Aorta (tissue), 5 donors: ENCODE measurements at regions not wholly inside any gene's neighbourhood (a gene's known extent, or its start where the extent isn't known, plus 50 kb on each side); places are given as distances from the start of the nearest gene placed in this dataset.

Experiments used
- ATAC-seq: fragments of 200-7000 bp; cut with Tn5 transposase; one replicate; pipeline ENCODE4 v1.9.1; 2022; ENCODE audit warnings: moderate library complexity; ENCODE audit not compliant: low FRiP score
- DNase-seq, 2 donors: peaks; one replicate each; pipeline ENCODE4 v3.0.0-alpha.2; 2020
- H3K27ac ChIP-seq, 2 donors: one replicate each; pipeline ENCODE4 v1.5.1; 2013; ENCODE audit warnings: low read length in 2 of 2, mild to moderate bottlenecking in 2 of 2, moderate library complexity in 2 of 2, control low read depth in 1 of 2, inconsistent platforms in 1 of 2, low read depth in 1 of 2
- H3K27me3 ChIP-seq, 2 donors: one replicate each; pipeline ENCODE4 v1.6.1; 2013; ENCODE audit warnings: control low read depth in 1 of 2, low read length in 1 of 2, mild to moderate bottlenecking in 1 of 2, moderate library complexity in 1 of 2; ENCODE audit not compliant: insufficient read depth in 2 of 2, control insufficient read depth in 1 of 2
- H3K36me3 ChIP-seq, 2 donors: one replicate each; pipeline ENCODE4 v1.6.1; 2013; ENCODE audit warnings: control low read depth in 1 of 2, low read length in 1 of 2, mild to moderate bottlenecking in 1 of 2; ENCODE audit not compliant: insufficient read depth in 2 of 2, control insufficient read depth in 1 of 2
- H3K4me1 ChIP-seq, 2 donors: one replicate each; pipeline ENCODE4 v1.6.1; 2013; ENCODE audit warnings: low read length in 2 of 2, control low read depth in 1 of 2, mild to moderate bottlenecking in 1 of 2, moderate library complexity in 1 of 2; ENCODE audit not compliant: insufficient read depth in 2 of 2, control insufficient read depth in 1 of 2
- H3K4me3 ChIP-seq, 2 donors: one replicate each; pipeline ENCODE4 v1.5.1; 2013; ENCODE audit warnings: low read length in 2 of 2, control low read depth in 1 of 2, mild to moderate bottlenecking in 1 of 2
- H3K9me3 ChIP-seq: one replicate; pipeline ENCODE4 v1.6.1; 2013; ENCODE audit warnings: mild to moderate bottlenecking, low read length; ENCODE audit not compliant: control insufficient read depth
- WGBS, 2 donors: extraction: QIAGEN DNeasy Blood & Tissue Kit; methylation state at CpG; one replicate each; pipeline ENCODE4 v1.1.7; 2013; 5-methylcytosine and 5-hydroxymethylcytosine counted together
- intact Hi-C, 2 donors: fragments of 100-400 bp; cut with DNase I; formaldehyde crosslinking; loops; one replicate each; pipeline versions ENCODE4 v1.14.2 to v1.15.0; 2022
- donor health status: healthy with polysubstance abuse.
- donor health status: Bipolar disorder and iron deficiency.
- donor health status: DM: no; HTN: no; CAD: no.
- donor health status: DM: no; HTN: no; CAD: no.
- donor health status: DM: yes; HTN: yes; CAD: no.

DNA sequence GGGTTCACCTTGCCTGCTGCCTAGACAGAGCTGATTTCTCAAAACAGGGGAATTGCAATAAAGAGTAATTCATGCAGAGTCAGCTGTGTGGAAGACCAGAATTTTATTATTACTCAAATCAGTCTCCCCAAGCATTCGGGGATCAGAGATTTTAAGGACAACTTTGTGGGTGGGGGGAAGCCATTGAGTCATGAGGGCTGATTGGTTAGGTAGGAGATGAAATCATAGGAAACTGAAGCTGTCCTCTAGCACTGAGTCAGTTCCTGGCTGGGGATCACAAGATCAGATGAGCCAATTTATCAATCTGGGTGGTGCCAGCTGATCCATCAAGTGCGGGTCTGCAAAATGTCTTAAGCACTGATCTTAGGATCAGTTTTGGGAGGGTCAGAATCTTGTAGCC lies 159.1 kb upstream of the MAP1B start:
- Histone ChIP-seq H3K27ac (no peak overlapping the region), H3K9me3 (peaks cover 3% of the 10 kb centered on the region), H3K4me3 (no peak overlapping the region), H3K36me3 (no peaks in the 10 kb centered on the region), H3K4me1 (no peaks in the 10 kb centered on the region), H3K27me3 (no peaks in the 10 kb centered on the region)
- intact Hi-C loops = no loop called here
- ATAC-seq = no peak
- DNase-seq = no peak
- 97 to 100% methylated on average over 2 of the region's 2 CpGs for WGBS, 2 donors

DNA sequence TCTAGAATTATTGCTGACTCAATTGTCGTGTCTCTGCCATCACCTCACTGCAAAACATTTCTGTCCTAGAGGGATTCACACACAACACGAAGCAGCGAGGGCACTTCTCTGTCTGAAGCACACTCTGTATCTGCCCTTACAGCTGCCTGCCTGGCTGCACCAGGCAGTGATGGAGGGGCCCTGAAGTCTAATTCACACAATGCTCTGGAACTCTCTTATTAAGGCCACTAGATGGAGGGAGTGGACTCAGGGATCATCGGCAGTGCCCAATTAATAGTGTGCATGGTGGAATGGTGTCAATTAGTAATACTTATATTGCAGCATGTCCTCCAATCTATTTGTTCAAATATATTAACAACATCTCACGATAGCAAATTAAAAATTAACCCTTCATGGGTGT lies 157.5 kb upstream of the MAP1B start:
- no peaks in the 10 kb centered on the region for H3K36me3 ChIP-seq
- H3K27ac ChIP-seq = no peak overlapping the region
- no peak for ATAC-seq
- H3K9me3 ChIP-seq = peaks cover 3% of the 10 kb centered on the region
- WGBS, 2 donors = 88 to 95% methylated on average over 5 of the region's 5 CpGs
- no peaks in the 10 kb centered on the region for H3K27me3 ChIP-seq
- intact Hi-C loops = no loop called here
- DNase-seq = no peak
- no peak overlapping the region for H3K4me3 ChIP-seq
- H3K4me1 ChIP-seq = no peaks in the 10 kb centered on the region

DNA sequence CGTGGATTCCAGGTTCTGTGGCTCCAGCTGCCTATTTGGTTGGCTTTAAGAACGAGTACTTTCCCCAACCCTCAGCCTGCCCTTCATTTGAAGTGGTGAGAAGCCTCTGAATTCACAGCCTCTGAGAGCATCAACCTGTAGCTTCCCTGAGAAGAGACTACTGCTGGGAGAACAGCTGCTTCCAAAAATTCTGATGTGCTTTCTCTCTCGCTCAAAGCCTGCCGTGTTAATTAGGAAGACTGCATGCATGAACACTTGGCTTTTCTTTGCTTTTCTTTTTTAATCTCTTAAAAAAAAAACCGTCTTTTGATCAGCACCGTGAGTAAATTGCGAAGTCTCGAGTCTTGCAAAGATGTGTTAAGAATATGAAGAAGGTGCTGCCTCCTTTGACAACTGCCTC lies 153.4 kb upstream of the MAP1B start:
- H3K36me3 ChIP-seq = no peaks in the 10 kb centered on the region
- intact Hi-C loops = no loop called here
- H3K27ac ChIP-seq = no peak overlapping the region
- H3K27me3 ChIP-seq = no peaks in the 10 kb centered on the region
- DNase-seq (no peak), ATAC-seq (no peak)
- no peak overlapping the region for H3K4me3 ChIP-seq
- 95 to 97% methylated on average over 8 of the region's 8 CpGs for WGBS, 2 donors
- no peaks in the 10 kb centered on the region for H3K4me1 ChIP-seq
- H3K9me3 ChIP-seq = no peaks in the 10 kb centered on the region

DNA sequence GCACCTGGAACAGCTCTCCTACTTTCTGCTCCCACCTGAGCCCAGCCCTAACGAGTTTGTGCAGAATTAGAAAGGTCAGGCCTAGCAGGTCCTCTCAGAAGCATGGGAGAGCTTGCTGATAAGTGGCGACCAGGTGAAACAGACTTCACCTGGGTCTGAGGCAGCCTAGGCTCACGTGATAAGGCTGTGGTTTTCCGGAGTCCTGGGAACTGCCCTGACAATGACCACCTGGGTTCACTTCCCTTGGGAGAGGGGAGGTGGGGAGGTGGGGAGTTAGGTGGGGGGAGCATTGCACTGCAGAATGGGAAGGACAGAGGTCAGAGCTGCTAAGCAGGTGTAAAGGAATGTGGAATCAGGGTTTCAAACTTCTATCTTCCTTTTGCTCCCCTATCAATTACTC lies 152.9 kb upstream of the MAP1B start:
- DNase-seq (no peak), ATAC-seq (no peak)
- Histone ChIP-seq H3K4me3 (no peak overlapping the region), H3K27me3 (no peaks in the 10 kb centered on the region), H3K9me3 (no peaks in the 10 kb centered on the region), H3K36me3 (no peaks in the 10 kb centered on the region), H3K27ac (no peak overlapping the region), H3K4me1 (no peaks in the 10 kb centered on the region)
- intact Hi-C loops = no loop called here
- 90 to 95% methylated on average over 4 of the region's 4 CpGs for WGBS, 2 donors

DNA sequence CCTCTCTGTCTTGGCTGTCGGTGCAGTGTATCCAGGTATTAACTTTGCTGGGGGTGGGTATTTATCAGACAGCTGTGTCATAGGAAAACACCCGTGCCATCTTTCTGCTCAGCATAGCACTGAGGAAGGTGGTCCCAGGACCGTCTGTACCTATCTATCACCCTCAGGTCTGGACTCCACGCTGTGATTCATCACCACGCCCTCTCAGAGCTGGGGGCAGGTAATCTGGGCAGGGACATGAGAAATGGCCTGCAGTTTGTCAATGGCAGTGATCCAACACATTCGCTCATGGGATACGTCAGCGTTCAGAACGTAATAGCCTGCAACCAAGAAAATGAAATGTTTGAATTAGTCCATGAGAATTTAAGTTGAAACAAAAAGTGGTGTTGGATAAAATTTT lies 151.6 kb upstream of the MAP1B start:
- Histone ChIP-seq H3K4me3 (no peak overlapping the region), H3K27me3 (no peaks in the 10 kb centered on the region), H3K36me3 (no peaks in the 10 kb centered on the region), H3K4me1 (no peaks in the 10 kb centered on the region), H3K27ac (no peak overlapping the region), H3K9me3 (no peaks in the 10 kb centered on the region)
- no peak for DNase-seq
- intact Hi-C loops = no loop called here
- ATAC-seq = no peak
- 86 to 89% methylated on average over 9 of the region's 9 CpGs for WGBS, 2 donors

DNA sequence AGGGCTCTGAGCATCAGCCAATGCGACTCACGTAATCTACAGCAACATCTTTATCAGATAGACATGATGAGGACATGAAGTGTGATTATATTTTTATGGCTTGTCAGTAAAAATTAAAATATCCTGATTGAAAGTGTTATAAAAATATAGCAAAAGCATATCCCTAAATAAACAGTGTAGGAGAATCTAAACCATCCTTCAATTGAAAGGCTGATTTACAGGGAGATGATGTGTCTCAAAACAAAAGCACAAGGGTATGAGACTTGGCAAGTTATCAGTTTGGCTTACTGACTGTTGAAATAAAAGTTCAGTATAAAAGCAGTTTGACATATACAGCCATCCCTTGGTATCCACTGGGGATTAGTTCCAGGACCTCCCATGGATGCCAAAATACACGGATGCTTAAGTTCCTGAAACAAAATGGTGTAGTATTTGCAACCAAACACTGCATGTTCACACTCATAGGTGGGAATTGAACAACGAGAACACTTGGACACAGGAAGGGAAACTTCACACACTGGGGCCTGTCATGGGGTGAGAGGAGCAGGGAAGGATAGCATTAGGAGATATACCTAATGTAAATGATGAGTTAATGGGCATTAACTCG lies 149.9 kb upstream of the MAP1B start:
- H3K4me3 ChIP-seq = no peak overlapping the region
- no peaks in the 10 kb centered on the region for H3K36me3 ChIP-seq
- no peaks in the 10 kb centered on the region for H3K4me1 ChIP-seq
- DNase-seq (no peak), ATAC-seq (no peak)
- intact Hi-C loops = no loop called here
- no peak overlapping the region for H3K27ac ChIP-seq
- 31 to 42% methylated on average over 5 of the region's 5 CpGs for WGBS, 2 donors
- no peaks in the 10 kb centered on the region for H3K9me3 ChIP-seq
- no peaks in the 10 kb centered on the region for H3K27me3 ChIP-seq

DNA sequence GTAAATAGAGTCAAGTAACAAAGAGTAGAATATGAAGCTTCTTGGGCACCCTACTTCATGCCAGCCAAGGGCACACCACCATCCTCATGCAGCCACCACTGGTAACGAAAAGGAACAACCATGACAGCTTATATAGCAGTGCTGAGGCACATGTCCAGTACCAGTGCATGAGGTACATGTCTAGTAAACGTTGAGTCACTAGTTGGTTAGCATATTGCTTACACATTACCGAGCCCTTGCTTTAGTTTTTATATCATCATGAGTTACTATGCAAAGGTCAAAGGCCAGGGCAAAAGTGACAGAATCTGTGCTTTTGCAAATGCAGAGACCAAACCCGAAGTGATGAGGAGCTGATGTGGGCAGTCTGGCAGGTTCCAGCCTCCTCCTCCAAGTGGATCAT lies 147.1 kb upstream of the MAP1B start:
- WGBS, 2 donors = 85 to 91% methylated on average over 4 of the region's 4 CpGs
- intact Hi-C loops = no loop called here
- ATAC-seq (no peak), DNase-seq (no peak)
- H3K4me1 ChIP-seq = no peaks in the 10 kb centered on the region
- H3K27ac ChIP-seq = no peak overlapping the region
- no peaks in the 10 kb centered on the region for H3K27me3 ChIP-seq
- H3K9me3 ChIP-seq = no peaks in the 10 kb centered on the region
- no peaks in the 10 kb centered on the region for H3K36me3 ChIP-seq
- no peak overlapping the region for H3K4me3 ChIP-seq

DNA sequence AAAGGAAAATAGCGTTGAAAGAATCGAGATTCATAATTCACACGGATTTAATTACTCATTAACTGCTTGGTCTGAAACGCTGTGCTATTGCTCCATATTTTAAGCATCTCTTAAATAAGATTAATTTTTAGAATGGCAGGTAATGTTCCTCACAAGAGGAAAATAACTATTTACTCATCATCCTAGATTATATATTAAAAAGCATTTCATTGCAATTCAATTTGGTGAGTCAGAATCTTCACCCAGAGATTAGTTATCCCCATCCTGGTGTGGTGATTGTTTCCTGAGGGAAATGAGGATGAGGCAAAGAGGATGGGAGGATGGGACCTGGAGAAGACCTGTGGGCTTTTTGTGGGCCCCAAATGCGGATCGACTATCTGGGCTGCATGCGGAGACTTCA lies 145.5 kb upstream of the MAP1B start:
- Histone ChIP-seq H3K9me3 (no peaks in the 10 kb centered on the region), H3K27me3 (no peaks in the 10 kb centered on the region), H3K36me3 (no peaks in the 10 kb centered on the region), H3K4me1 (no peaks in the 10 kb centered on the region), H3K4me3 (no peak overlapping the region), H3K27ac (no peak overlapping the region)
- 95 to 96% methylated on average over 7 of the region's 7 CpGs for WGBS, 2 donors
- ATAC-seq = no peak
- intact Hi-C loops = no loop called here
- DNase-seq = no peak

DNA sequence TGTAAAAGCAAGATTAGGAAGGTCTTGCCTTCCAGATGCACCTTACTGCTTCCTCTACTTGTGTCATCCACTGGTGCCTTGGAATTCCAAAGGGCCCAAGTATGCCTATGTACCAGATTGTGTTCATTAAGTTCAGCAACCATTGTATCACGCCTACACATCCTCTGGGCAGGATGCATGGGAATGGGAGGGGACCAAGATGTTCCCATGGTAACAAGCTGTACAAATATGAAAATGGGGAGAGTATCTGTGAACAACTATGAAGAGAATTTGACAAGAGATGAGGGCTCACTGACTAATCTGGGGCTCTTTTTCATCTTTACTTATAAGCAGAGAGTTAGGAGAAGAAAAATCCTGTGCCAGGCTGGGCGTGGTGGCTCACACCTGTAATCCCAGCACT lies 137.8 kb upstream of the MAP1B start:
- no peak overlapping the region for H3K27ac ChIP-seq
- WGBS, 2 donors = 96 to 97% methylated on average over 2 of the region's 2 CpGs
- H3K4me3 ChIP-seq = no peak overlapping the region

More for the DNA sequence above, 137.8 kb upstream of the MAP1B start:
- Histone ChIP-seq H3K9me3 (no peaks in the 10 kb centered on the region), H3K4me1 (peaks cover 0 to 5% of the 10 kb centered on the region in 2 donors), H3K36me3 (no peaks in the 10 kb centered on the region), H3K27me3 (no peaks in the 10 kb centered on the region)
- intact Hi-C loops = no loop called here
- no peak for ATAC-seq
- DNase-seq = no peak
